ENCODE measurements at regions not wholly inside any gene's neighbourhood (a gene's known extent, or its start where the extent isn't known, plus 50 kb on each side); places are given as distances from the start of the nearest gene placed in this dataset.
A peak's percentile ranks its signal among the peaks of the same experiment; 100 is the strongest.

GRCh38 chr12:111094157-111095010 lies 174.0 kb upstream of the MYL2 start:
- no peak for DNase-seq (ENCODE audit: low spot score)
- in situ Hi-C loops (cut with MboI; ENCODE audit: low sequenced_read_pairs, unreplicated experiment), result no loop called here
- TF ChIP-seq, protein P1, sequence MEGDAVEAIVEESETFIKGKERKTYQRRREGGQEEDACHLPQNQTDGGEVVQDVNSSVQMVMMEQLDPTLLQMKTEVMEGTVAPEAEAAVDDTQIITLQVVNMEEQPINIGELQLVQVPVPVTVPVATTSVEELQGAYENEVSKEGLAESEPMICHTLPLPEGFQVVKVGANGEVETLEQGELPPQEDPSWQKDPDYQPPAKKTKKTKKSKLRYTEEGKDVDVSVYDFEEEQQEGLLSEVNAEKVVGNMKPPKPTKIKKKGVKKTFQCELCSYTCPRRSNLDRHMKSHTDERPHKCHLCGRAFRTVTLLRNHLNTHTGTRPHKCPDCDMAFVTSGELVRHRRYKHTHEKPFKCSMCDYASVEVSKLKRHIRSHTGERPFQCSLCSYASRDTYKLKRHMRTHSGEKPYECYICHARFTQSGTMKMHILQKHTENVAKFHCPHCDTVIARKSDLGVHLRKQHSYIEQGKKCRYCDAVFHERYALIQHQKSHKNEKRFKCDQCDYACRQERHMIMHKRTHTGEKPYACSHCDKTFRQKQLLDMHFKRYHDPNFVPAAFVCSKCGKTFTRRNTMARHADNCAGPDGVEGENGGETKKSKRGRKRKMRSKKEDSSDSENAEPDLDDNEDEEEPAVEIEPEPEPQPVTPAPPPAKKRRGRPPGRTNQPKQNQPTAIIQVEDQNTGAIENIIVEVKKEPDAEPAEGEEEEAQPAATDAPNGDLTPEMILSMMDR (IDR thresholded peaks at IDR 0.05; ENCODE audit: borderline replicate concordance, control extremely low read depth, extremely low read depth, insufficient read depth, missing control alignments), result no peak

GRCh38 chr12:111093428-111094142 lies 173.2 kb upstream of the MYL2 start:
- peak; percentile 72 for DNase-seq (ENCODE audit: low spot score)
- in situ Hi-C loops (cut with MboI; ENCODE audit: low sequenced_read_pairs, unreplicated experiment), result no loop called here
- TF ChIP-seq, protein P1 (IDR thresholded peaks at IDR 0.05; ENCODE audit: borderline replicate concordance, control extremely low read depth, extremely low read depth, insufficient read depth, missing control alignments), result no peak

DNA sequence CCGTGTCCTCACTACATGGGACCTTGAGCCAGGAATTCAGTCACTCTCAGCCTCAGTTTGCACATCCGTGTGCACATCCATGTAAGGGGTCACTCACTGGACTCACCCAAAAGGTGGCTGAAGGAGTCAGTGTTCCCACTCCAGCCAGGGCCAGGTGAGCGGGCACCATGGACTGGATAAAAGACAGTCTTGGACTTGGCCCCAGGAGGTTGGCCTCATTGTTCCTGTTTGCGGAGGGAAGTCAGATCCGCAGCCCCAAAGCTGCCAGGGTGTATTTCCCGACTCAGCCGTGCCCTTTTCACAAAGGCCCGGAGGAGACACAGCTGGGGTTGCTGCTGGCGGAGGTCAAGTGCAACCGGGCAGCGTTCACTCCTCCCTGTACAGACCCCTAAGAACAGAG lies 170.7 kb upstream of the MYL2 start:
- in situ Hi-C loops (cut with MboI; ENCODE audit: low sequenced_read_pairs, unreplicated experiment), result no loop called here
- DNase-seq (ENCODE audit: low spot score), result no peak
- TF ChIP-seq, protein P1 (IDR thresholded peaks at IDR 0.05; ENCODE audit: borderline replicate concordance, control extremely low read depth, extremely low read depth, insufficient read depth, missing control alignments), result no peak

DNA sequence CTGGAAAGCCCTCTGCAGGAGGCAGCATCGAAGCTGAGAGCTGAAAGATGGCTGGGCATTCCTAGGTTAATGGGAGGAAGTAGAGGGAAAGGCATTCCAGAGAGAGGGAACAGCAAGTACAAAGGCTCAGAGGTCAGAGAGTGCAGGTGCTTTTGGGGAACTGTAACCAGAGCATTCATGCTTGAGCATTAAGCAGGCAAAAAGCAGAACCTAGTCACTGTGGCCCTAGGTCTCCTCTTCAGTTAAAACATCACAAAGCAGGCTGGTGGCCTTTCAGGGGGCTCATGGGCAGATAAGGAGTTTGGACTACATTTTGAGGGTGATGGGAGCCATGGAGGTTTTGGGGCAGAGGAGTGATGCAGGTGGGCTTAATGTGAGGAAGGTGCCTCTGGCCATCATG lies 169.2 kb upstream of the MYL2 start:
- DNase-seq (ENCODE audit: low spot score), result no peak
- in situ Hi-C loops (cut with MboI; ENCODE audit: low sequenced_read_pairs, unreplicated experiment), result no loop called here
- TF ChIP-seq, protein P1 (IDR thresholded peaks at IDR 0.05; ENCODE audit: borderline replicate concordance, control extremely low read depth, extremely low read depth, insufficient read depth, missing control alignments), result no peak

GRCh38 chr12:111088409-111088808 lies 168.0 kb upstream of the MYL2 start:
- no peak for DNase-seq (ENCODE audit: low spot score)
- TF ChIP-seq, protein P1 (IDR thresholded peaks at IDR 0.05; ENCODE audit: borderline replicate concordance, control extremely low read depth, extremely low read depth, insufficient read depth, missing control alignments), result no peak
- in situ Hi-C loops (cut with MboI; ENCODE audit: low sequenced_read_pairs, unreplicated experiment), result no loop called here

- no peak for DNase-seq (ENCODE audit: low spot score)
- in situ Hi-C loops (cut with MboI; ENCODE audit: low sequenced_read_pairs, unreplicated experiment), result no loop called here
- TF ChIP-seq, protein P1 (IDR thresholded peaks at IDR 0.05; ENCODE audit: borderline replicate concordance, control extremely low read depth, extremely low read depth, insufficient read depth, missing control alignments), result no peak
Measured at GRCh38 chr12:111086947-111087700, 166.7 kb upstream of the MYL2 start.

Data from GM13976 (cell line).